Keratinocyte (primary cell): ENCODE measurements at regions not wholly inside any gene's neighbourhood (a gene's known extent, or its start where the extent isn't known, plus 50 kb on each side); places are given as distances from the start of the nearest gene placed in this dataset.
"Not testable (repeated sequence)": the region's sequence is repeated elsewhere in the genome, so short reads cannot be mapped to it uniquely, and the experiment has no call there.

Experiments used
- EZH2 ChIP-seq: IDR thresholded peaks from one replicate; pipeline ENCODE4 v1.6.1; 2012; ENCODE audit warnings: inconsistent platforms, mild to moderate bottlenecking, low read length, moderate library complexity
- TF ChIP-seq, protein P1 (sequence below), 3 experiments: IDR thresholded peaks in 1 of 3; conservative IDR thresholded peaks in 1 of 3; optimal IDR thresholded peaks in 1 of 3; 2 replicates in 2 of 3; 3 replicates in 1 of 3; pipeline versions ENCODE3 to v1.5.1; 2011; ENCODE audit warnings: low read length in 3 of 3, mild to moderate bottlenecking in 3 of 3, moderate library complexity in 2 of 3, control low read depth in 1 of 3, inconsistent platforms in 1 of 3; ENCODE audit not compliant: insufficient read depth in 2 of 3; ENCODE audit errors: extremely low read depth in 1 of 3

DNA sequence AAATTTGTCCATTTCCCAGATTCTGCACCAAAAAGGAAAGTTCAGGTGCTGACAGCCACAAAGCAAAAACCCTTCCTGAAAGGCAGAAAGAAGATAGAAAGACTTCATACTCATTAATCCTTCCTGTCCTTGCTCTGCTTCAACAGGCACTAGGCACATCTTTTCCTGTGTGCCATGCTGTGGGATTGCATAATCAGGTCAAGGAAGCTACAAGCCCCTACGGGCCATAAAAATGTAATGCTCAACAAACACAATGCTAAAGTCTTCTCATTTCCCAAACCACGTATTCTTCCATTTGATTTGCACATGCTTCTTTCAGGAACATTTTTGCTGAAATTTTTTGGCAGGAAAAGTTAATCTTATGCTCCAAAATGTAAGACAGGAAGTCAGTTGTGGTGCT is 710.9 kb upstream of the ZP4 start:
- TF ChIP-seq, protein P1, sequence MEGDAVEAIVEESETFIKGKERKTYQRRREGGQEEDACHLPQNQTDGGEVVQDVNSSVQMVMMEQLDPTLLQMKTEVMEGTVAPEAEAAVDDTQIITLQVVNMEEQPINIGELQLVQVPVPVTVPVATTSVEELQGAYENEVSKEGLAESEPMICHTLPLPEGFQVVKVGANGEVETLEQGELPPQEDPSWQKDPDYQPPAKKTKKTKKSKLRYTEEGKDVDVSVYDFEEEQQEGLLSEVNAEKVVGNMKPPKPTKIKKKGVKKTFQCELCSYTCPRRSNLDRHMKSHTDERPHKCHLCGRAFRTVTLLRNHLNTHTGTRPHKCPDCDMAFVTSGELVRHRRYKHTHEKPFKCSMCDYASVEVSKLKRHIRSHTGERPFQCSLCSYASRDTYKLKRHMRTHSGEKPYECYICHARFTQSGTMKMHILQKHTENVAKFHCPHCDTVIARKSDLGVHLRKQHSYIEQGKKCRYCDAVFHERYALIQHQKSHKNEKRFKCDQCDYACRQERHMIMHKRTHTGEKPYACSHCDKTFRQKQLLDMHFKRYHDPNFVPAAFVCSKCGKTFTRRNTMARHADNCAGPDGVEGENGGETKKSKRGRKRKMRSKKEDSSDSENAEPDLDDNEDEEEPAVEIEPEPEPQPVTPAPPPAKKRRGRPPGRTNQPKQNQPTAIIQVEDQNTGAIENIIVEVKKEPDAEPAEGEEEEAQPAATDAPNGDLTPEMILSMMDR (optimal IDR thresholded peaks at IDR 0.05 in 1 of 3, IDR thresholded peaks at IDR 0.05 in 1 of 3, conservative IDR thresholded peaks at IDR 0.05 in 1 of 3; ENCODE audit: extremely low read depth in 1 of 3, insufficient read depth in 2 of 3, low read length in 3 of 3) = not testable (repeated sequence)
- not testable (repeated sequence) for TF ChIP-seq EZH2
